Stimulated activated CD4-positive, alpha-beta T cell treated with anti-CD3 and anti-CD28 coated beads, Interleukin-1b, Interleukin-23, amount 100 ng/mL, for 1 hour (primary cell): ENCODE measurements at regions not wholly inside any gene's neighbourhood (a gene's known extent, or its start where the extent isn't known, plus 50 kb on each side); places are given as distances from the start of the nearest gene placed in this dataset.

Experiments used
- DNase-seq, 2 donors: peaks; one replicate each; pipeline ENCODE4 v3.0.0-alpha.2; 2020; ENCODE audit warnings: low read depth in 2 of 2

GRCh38 chr1:5478156-5478695, 514.0 kb downstream of the NPHP4 start:
- DNase-seq, result no peak

- no peak for DNase-seq
Measured at GRCh38 chr1:5477716-5478115, 514.5 kb downstream of the NPHP4 start.

GRCh38 chr1:5475572-5475971, 516.7 kb downstream of the NPHP4 start:
- no peak for DNase-seq

GRCh38 chr1:5473268-5473667, 519.0 kb downstream of the NPHP4 start:
- DNase-seq, result no peak

GRCh38 chr1:5466487-5466886, 525.7 kb downstream of the NPHP4 start:
- no peak for DNase-seq

GRCh38 chr1:5465281-5465711, 526.9 kb downstream of the NPHP4 start:
- DNase-seq, result no peak

- no peak for DNase-seq
Measured at GRCh38 chr1:5464366-5464765, 527.9 kb downstream of the NPHP4 start.

GRCh38 chr1:5460974-5461373, 531.3 kb downstream of the NPHP4 start:
- no peak for DNase-seq

GRCh38 chr1:5459839-5460610, 532.2 kb downstream of the NPHP4 start:
- DNase-seq, result no peak

GRCh38 chr1:5458248-5458647, 534.0 kb downstream of the NPHP4 start:
- DNase-seq, result no peak

GRCh38 chr1:5456090-5456811, 536.0 kb downstream of the NPHP4 start:
- DNase-seq, result no peak

- DNase-seq, result no peak
Measured at GRCh38 chr1:5455651-5456050, 536.6 kb downstream of the NPHP4 start.

- DNase-seq, result no peak
Measured at GRCh38 chr1:5455056-5455455, 537.2 kb downstream of the NPHP4 start.

GRCh38 chr1:5453347-5453746, 538.9 kb downstream of the NPHP4 start:
- DNase-seq, result no peak

GRCh38 chr1:5451671-5452070, 540.6 kb downstream of the NPHP4 start:
- DNase-seq, result no peak

GRCh38 chr1:5448486-5448885, 543.7 kb downstream of the NPHP4 start:
- no peak for DNase-seq

GRCh38 chr1:5447503-5447960, 544.7 kb downstream of the NPHP4 start:
- DNase-seq, result no peak

- DNase-seq, result no peak
Measured at GRCh38 chr1:5444396-5444795, 547.8 kb downstream of the NPHP4 start.

- DNase-seq, result no peak
Measured at GRCh38 chr1:5436808-5437207, 555.4 kb downstream of the NPHP4 start.

- DNase-seq, result no peak
Measured at GRCh38 chr1:5435414-5435813, 556.8 kb downstream of the NPHP4 start.

GRCh38 chr1:5432436-5432835, 559.8 kb downstream of the NPHP4 start:
- DNase-seq, result no peak

GRCh38 chr1:5430911-5431697, 561.1 kb downstream of the NPHP4 start:
- no peak for DNase-seq
